DND-41 (cell line): ENCODE measurements at regions not wholly inside any gene's neighbourhood (a gene's known extent, or its start where the extent isn't known, plus 50 kb on each side); places are given as distances from the start of the nearest gene placed in this dataset.
A peak's percentile ranks its signal among the peaks of the same experiment; 100 is the strongest.

Experiments used
- ATAC-seq: fragments of 200-7000 bp; cut with Tn5 transposase; 3 replicates; pipeline ENCODE4 v1.9.1; 2021; ENCODE audit warnings: low read depth; ENCODE audit not compliant: insufficient read depth
- DNase-seq: peaks from one replicate; pipeline ENCODE4 v3.0.0-alpha.2; 2020
- H2AFZ ChIP-seq: 2 replicates; pipeline ENCODE4 v1.6.0; 2012; ENCODE audit warnings: low read depth, low read length
- H3K27ac ChIP-seq: 2 replicates; pipeline ENCODE4 v1.5.1; 2012; ENCODE audit warnings: low read length, inconsistent platforms
- H3K27me3 ChIP-seq: fragments of 200-600 bp; sonication (generic); 2 replicates; pipeline ENCODE4 v1.6.0; 2012; ENCODE audit warnings: low read length, mild to moderate bottlenecking, inconsistent platforms; ENCODE audit not compliant: insufficient read depth, poor library complexity
- H3K36me3 ChIP-seq: 2 replicates; pipeline ENCODE4 v1.5.1; 2012; ENCODE audit warnings: low read length, inconsistent platforms; ENCODE audit not compliant: insufficient read depth
- H3K4me1 ChIP-seq: 2 replicates; pipeline ENCODE4 v1.5.1; 2012; ENCODE audit warnings: mild to moderate bottlenecking, low read length; ENCODE audit not compliant: insufficient read depth
- H3K4me2 ChIP-seq: 2 replicates; pipeline ENCODE4 v1.6.0; 2012; ENCODE audit warnings: mild to moderate bottlenecking, moderate library complexity, low read length, inconsistent platforms; ENCODE audit not compliant: insufficient read depth
- H3K4me3 ChIP-seq, 2 experiments: fragments of 200-600 bp in 1 of 2; shearing (Covaris generic) in 1 of 2; 2 replicates each; pipeline ENCODE4 v1.5.1; 2012 to 2016; ENCODE audit warnings: inconsistent platforms in 2 of 2, low read length in 2 of 2, mild to moderate bottlenecking in 2 of 2, low read depth in 1 of 2, moderate library complexity in 1 of 2
- H3K79me2 ChIP-seq: 2 replicates; pipeline ENCODE4 v1.6.0; 2012; ENCODE audit warnings: low read length, inconsistent platforms; ENCODE audit not compliant: insufficient read depth
- H3K9ac ChIP-seq: 2 replicates; pipeline ENCODE4 v1.6.0; 2012; ENCODE audit warnings: low read depth, mild to moderate bottlenecking, inconsistent platforms, low read length, moderate library complexity
- H3K9me3 ChIP-seq: 2 replicates; pipeline ENCODE4 v1.5.1; 2012; ENCODE audit warnings: low read length, moderate library complexity, mild to moderate bottlenecking, inconsistent platforms; ENCODE audit not compliant: insufficient read depth, severe bottlenecking
- H4K20me1 ChIP-seq: 2 replicates; pipeline ENCODE4 v1.6.0; 2012; ENCODE audit warnings: low read length; ENCODE audit not compliant: insufficient read depth
- CTCF ChIP-seq: IDR thresholded peaks from 2 replicates; pipeline ENCODE4 v1.5.1; 2012; ENCODE audit warnings: borderline replicate concordance, low read length, moderate library complexity, mild to moderate bottlenecking; ENCODE audit not compliant: poor library complexity, severe bottlenecking; ENCODE audit errors: extremely low read depth
- EZH2 ChIP-seq: IDR thresholded peaks from 3 replicates; pipeline ENCODE4 v1.6.1; 2012; ENCODE audit warnings: borderline replicate concordance, low read depth, mild to moderate bottlenecking, moderate library complexity, low read length, inconsistent platforms; ENCODE audit not compliant: severe bottlenecking

- Histone ChIP-seq H3K4me3 (no peak overlapping the region), H3K79me2 (no peaks in the 10 kb centered on the region), H3K4me2 (no peak overlapping the region), H3K9ac (no peak overlapping the region), H4K20me1 (no peaks in the 10 kb centered on the region), H3K27me3 (no peaks in the 10 kb centered on the region), H3K36me3 (no peaks in the 10 kb centered on the region), H3K9me3 (no peaks in the 10 kb centered on the region), H3K4me1 (no peaks in the 10 kb centered on the region), H2AFZ (no peak overlapping the region), H3K27ac (no peak overlapping the region)
- TF ChIP-seq CTCF (no peak), EZH2 (no peak)
- ATAC-seq, result no peak; the same call in 2 of the 3 replicates
- DNase-seq, result no peak
Observed at GRCh38 chr18:44273298-44273697, 407.4 kb upstream of the SETBP1 start.

- no peaks in the 10 kb centered on the region for H3K4me1 ChIP-seq
- H3K4me2 ChIP-seq, result no peak overlapping the region
- no peak for TF ChIP-seq CTCF
- TF ChIP-seq EZH2, result no peak
- H3K9ac ChIP-seq, result no peak overlapping the region
- H3K79me2 ChIP-seq, result no peaks in the 10 kb centered on the region
- H2AFZ ChIP-seq, result no peak overlapping the region
- H3K9me3 ChIP-seq, result no peaks in the 10 kb centered on the region
- H3K27ac ChIP-seq, result no peak overlapping the region
- H3K4me3 ChIP-seq, result no peak overlapping the region
- H3K36me3 ChIP-seq, result no peaks in the 10 kb centered on the region
- no peaks in the 10 kb centered on the region for H3K27me3 ChIP-seq
- no peak for DNase-seq
- 0 out of 3 replicates have a peak, but pooled peaks have one; percentile 40 for ATAC-seq
- H4K20me1 ChIP-seq, result no peaks in the 10 kb centered on the region
Observed at GRCh38 chr18:44280479-44280878, 400.2 kb upstream of the SETBP1 start.

- no peaks in the 10 kb centered on the region for H3K9me3 ChIP-seq
- H3K27me3 ChIP-seq, result no peaks in the 10 kb centered on the region
- TF ChIP-seq EZH2, result no peak
- TF ChIP-seq CTCF, result no peak
- H3K4me1 ChIP-seq, result no peaks in the 10 kb centered on the region
- H3K4me3 ChIP-seq, result no peak overlapping the region
- no peaks in the 10 kb centered on the region for H3K79me2 ChIP-seq
- no peaks in the 10 kb centered on the region for H4K20me1 ChIP-seq
- H3K27ac ChIP-seq, result no peak overlapping the region
- no peak overlapping the region for H2AFZ ChIP-seq
- no peak overlapping the region for H3K4me2 ChIP-seq
- DNase-seq (no peak), ATAC-seq (no peak)
- no peak overlapping the region for H3K9ac ChIP-seq
- no peaks in the 10 kb centered on the region for H3K36me3 ChIP-seq
Observed at GRCh38 chr18:44286049-44286448, 394.6 kb upstream of the SETBP1 start.

GRCh38 chr18:44290366-44290977, 390.2 kb upstream of the SETBP1 start:
- Histone ChIP-seq H3K36me3 (no peaks in the 10 kb centered on the region), H3K4me1 (no peaks in the 10 kb centered on the region), H2AFZ (no peak overlapping the region), H3K4me2 (no peak overlapping the region), H3K9me3 (no peaks in the 10 kb centered on the region), H3K27me3 (no peaks in the 10 kb centered on the region), H3K4me3 (no peak overlapping the region), H4K20me1 (no peaks in the 10 kb centered on the region), H3K27ac (no peak overlapping the region), H3K9ac (no peak overlapping the region), H3K79me2 (no peaks in the 10 kb centered on the region)
- no peak for DNase-seq
- ATAC-seq, result no peak
- no peak for TF ChIP-seq CTCF
- TF ChIP-seq EZH2, result no peak
